ENCODE measurements at regions not wholly inside any gene's neighbourhood (a gene's known extent, or its start where the extent isn't known, plus 50 kb on each side); places are given as distances from the start of the nearest gene placed in this dataset.

DNA sequence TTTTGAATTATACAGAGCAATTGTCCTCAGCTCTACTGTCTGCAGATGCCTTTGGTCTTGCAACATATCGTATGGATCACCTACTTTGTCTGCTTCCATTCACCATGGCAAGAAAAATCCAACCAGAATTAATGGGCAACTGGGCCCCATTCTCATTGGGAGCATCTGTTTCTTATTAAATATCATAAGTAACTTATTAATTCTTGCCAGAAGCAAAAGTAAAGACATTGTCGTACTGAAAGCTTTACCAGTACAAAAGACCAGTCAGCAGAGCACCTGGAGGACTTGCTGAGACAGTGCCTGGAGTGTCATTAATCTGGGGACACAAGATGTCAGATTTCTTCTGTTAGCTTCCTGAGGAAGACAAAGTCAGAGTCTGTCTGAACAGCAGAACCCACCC is 404.5 kb downstream of the INHBA start:
- H3K9me2 ChIP-seq (replicated peaks; ENCODE audit: insufficient read depth) = no peaks in the 10 kb centered on the region
- no peaks in the 10 kb centered on the region for H3K79me2 ChIP-seq
- no peak for TF ChIP-seq EZH2phosphoT487 (IDR thresholded peaks at IDR 0.05; ENCODE audit: low read depth, severe bottlenecking, unreplicated experiment)
- no peak for TF ChIP-seq EZH2 (IDR thresholded peaks at IDR 0.05; ENCODE audit: borderline replicate concordance)
- TF ChIP-seq, protein P1, sequence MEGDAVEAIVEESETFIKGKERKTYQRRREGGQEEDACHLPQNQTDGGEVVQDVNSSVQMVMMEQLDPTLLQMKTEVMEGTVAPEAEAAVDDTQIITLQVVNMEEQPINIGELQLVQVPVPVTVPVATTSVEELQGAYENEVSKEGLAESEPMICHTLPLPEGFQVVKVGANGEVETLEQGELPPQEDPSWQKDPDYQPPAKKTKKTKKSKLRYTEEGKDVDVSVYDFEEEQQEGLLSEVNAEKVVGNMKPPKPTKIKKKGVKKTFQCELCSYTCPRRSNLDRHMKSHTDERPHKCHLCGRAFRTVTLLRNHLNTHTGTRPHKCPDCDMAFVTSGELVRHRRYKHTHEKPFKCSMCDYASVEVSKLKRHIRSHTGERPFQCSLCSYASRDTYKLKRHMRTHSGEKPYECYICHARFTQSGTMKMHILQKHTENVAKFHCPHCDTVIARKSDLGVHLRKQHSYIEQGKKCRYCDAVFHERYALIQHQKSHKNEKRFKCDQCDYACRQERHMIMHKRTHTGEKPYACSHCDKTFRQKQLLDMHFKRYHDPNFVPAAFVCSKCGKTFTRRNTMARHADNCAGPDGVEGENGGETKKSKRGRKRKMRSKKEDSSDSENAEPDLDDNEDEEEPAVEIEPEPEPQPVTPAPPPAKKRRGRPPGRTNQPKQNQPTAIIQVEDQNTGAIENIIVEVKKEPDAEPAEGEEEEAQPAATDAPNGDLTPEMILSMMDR (IDR thresholded peaks at IDR 0.05; ENCODE audit: poor library complexity) = no peak
- WGBS (ENCODE audit: low lambda C conversion rate, missing lambda C conversion rate) = 56% methylated on average over 2 of the region's 2 CpGs
- H3K4me2 ChIP-seq = no peak overlapping the region
- no peak overlapping the region for H3K27ac ChIP-seq
- H4K20me1 ChIP-seq (ENCODE audit: insufficient read depth, poor library complexity, severe bottlenecking) = no peaks in the 10 kb centered on the region
- no peak for DNase-seq (ENCODE audit: low spot score)
- no peaks in the 10 kb centered on the region for H3K36me3 ChIP-seq (replicated peaks; ENCODE audit: insufficient read depth, low read depth)
- no peaks in the 10 kb centered on the region for H3K4me1 ChIP-seq (ENCODE audit: insufficient read depth)
- no peak overlapping the region for H2AFZ ChIP-seq
- no peaks in the 10 kb centered on the region for H3K27me3 ChIP-seq
- no peak overlapping the region for H3K4me3 ChIP-seq
- H3K9me3 ChIP-seq (ENCODE audit: low read depth) = no peaks in the 10 kb centered on the region

DNA sequence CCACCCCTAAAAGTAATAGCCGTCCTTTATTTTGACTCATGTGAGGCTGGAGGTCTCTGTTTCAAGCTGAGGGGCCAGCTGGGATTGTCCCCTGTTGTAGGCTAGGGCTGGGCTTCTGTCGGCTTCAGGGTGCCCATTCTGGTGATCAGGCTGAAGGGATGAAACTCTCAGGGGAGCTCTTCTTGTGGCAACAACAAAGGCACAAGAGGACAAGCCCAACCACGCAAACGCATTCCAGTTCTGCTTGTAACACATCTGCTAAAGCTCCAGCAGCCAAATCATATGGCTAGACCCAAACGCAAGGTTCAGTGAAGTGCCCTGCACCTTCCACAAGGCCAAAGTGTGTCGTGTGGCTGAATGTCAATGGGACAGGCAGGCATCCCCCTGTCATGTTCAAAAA is 405.7 kb downstream of the INHBA start:
- H2AFZ ChIP-seq = no peak overlapping the region
- no peak for DNase-seq (ENCODE audit: low spot score)
- no peak overlapping the region for H3K27ac ChIP-seq
- 80% methylated on average over 6 of the region's 6 CpGs for WGBS (ENCODE audit: low lambda C conversion rate, missing lambda C conversion rate)
- H3K27me3 ChIP-seq = no peaks in the 10 kb centered on the region
- TF ChIP-seq, protein P1 (IDR thresholded peaks at IDR 0.05; ENCODE audit: poor library complexity) = no peak
- TF ChIP-seq EZH2phosphoT487 (IDR thresholded peaks at IDR 0.05; ENCODE audit: low read depth, severe bottlenecking, unreplicated experiment) (no peak), EZH2 (IDR thresholded peaks at IDR 0.05; ENCODE audit: borderline replicate concordance) (no peak)
- H3K9me2 ChIP-seq (replicated peaks; ENCODE audit: insufficient read depth) = no peaks in the 10 kb centered on the region
- H3K4me2 ChIP-seq = no peak overlapping the region
- H3K79me2 ChIP-seq = no peaks in the 10 kb centered on the region
- no peaks in the 10 kb centered on the region for H3K9me3 ChIP-seq (ENCODE audit: low read depth)
- H3K4me3 ChIP-seq = no peak overlapping the region
- no peaks in the 10 kb centered on the region for H3K4me1 ChIP-seq (ENCODE audit: insufficient read depth)
- no peaks in the 10 kb centered on the region for H4K20me1 ChIP-seq (ENCODE audit: insufficient read depth, poor library complexity, severe bottlenecking)
- no peaks in the 10 kb centered on the region for H3K36me3 ChIP-seq (replicated peaks; ENCODE audit: insufficient read depth, low read depth)

DNA sequence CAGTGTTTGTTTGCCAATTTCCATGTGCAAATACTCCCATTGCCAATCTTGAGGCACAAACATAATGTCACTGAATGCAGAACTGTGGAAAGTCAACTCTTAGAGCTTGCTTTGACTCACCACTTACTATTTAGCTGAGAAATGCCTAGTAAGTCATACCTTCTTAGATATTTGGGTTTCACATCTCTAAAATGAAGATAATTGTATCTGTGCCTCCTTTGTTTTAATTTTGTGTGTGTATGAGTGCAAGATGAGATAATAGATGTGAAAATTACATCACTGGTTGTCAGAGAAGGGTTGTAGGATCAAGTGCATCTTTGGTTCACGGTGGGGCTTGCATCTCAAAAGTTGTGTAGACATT is 407.5 kb downstream of the INHBA start:
- H3K4me1 ChIP-seq (ENCODE audit: insufficient read depth) = no peaks in the 10 kb centered on the region
- no peak overlapping the region for H3K4me2 ChIP-seq
- no peak for TF ChIP-seq EZH2phosphoT487 (IDR thresholded peaks at IDR 0.05; ENCODE audit: low read depth, severe bottlenecking, unreplicated experiment)
- TF ChIP-seq, protein P1 (IDR thresholded peaks at IDR 0.05; ENCODE audit: poor library complexity) = no peak
- TF ChIP-seq EZH2 (IDR thresholded peaks at IDR 0.05; ENCODE audit: borderline replicate concordance) = no peak
- H3K27ac ChIP-seq = no peak overlapping the region
- no peaks in the 10 kb centered on the region for H3K9me3 ChIP-seq (ENCODE audit: low read depth)
- DNase-seq (ENCODE audit: low spot score) = no peak
- no peaks in the 10 kb centered on the region for H3K36me3 ChIP-seq (replicated peaks; ENCODE audit: insufficient read depth, low read depth)
- no peaks in the 10 kb centered on the region for H3K79me2 ChIP-seq
- no peak overlapping the region for H3K4me3 ChIP-seq
- H3K9me2 ChIP-seq (replicated peaks; ENCODE audit: insufficient read depth) = no peaks in the 10 kb centered on the region
- no peak overlapping the region for H2AFZ ChIP-seq
- no peaks in the 10 kb centered on the region for H3K27me3 ChIP-seq
- WGBS (ENCODE audit: low lambda C conversion rate, missing lambda C conversion rate) = 89% methylated on average over 1 of the region's 1 CpG
- H4K20me1 ChIP-seq (ENCODE audit: insufficient read depth, poor library complexity, severe bottlenecking) = no peaks in the 10 kb centered on the region
